ENCODE measurements at regions not wholly inside any gene's neighbourhood (a gene's known extent, or its start where the extent isn't known, plus 50 kb on each side); places are given as distances from the start of the nearest gene placed in this dataset.

DNA sequence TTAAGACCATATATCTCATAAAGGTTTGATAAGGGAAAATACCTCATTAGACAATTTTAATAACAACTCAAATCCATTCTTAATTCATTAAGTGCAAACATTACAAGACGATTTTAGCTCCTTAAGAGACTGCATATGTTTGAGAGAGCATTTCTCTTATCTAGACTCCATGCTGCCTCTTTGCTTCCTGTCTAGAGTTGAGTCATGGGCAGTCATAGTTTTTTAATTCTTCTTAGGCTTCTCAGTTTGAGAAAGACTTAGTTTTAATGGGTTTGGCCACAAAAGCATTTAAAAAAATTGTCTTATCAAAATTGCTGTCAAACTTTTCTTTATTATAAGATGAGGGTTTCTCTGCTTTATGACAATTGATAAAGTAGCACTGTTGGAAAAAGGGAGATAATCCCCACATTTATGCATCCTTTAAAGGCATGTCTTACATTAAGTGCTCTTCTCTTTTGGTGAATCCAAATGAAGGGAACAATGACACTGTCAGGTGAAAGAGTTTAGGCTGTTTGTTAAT is 713.4 kb downstream of the PCDH18 start:
- Histone ChIP-seq H3K9me2 (ENCODE audit: low read depth, low read length) (no peaks in the 10 kb centered on the region), H3K79me2 (ENCODE audit: insufficient read depth, low read length) (no peaks in the 10 kb centered on the region), H3K9me3 (ENCODE audit: low read length) (no peaks in the 10 kb centered on the region), H2AFZ (ENCODE audit: low read length) (no peak overlapping the region), H4K20me1 (ENCODE audit: insufficient read depth, low read length) (no peaks in the 10 kb centered on the region), H3K4me2 (ENCODE audit: low read length) (no peak overlapping the region), H3K4me1 (ENCODE audit: insufficient read depth, low read length, severe bottlenecking) (no peaks in the 10 kb centered on the region), H3K9ac (ENCODE audit: low read length) (no peak overlapping the region), H3K27ac (ENCODE audit: low read depth, low read length, poor library complexity, severe bottlenecking) (no peak overlapping the region), H3F3A (ENCODE audit: insufficient read depth, low read length) (no peaks in the 10 kb centered on the region), H3K36me3 (ENCODE audit: insufficient read depth, low read length) (no peaks in the 10 kb centered on the region), H3K4me3 (ENCODE audit: low read depth, low read length, poor library complexity, severe bottlenecking) (no peak overlapping the region), H3K27me3 (ENCODE audit: insufficient read depth, low read length) (no peaks in the 10 kb centered on the region)
- no peak for TF ChIP-seq EZH2 (IDR thresholded peaks at IDR 0.05; ENCODE audit: borderline replicate concordance, low read length)
- TF ChIP-seq CTCF (IDR thresholded peaks at IDR 0.05; ENCODE audit: low read length) = no peak

- Histone ChIP-seq H3K9ac (ENCODE audit: low read length) (no peak overlapping the region), H4K20me1 (ENCODE audit: insufficient read depth, low read length) (no peaks in the 10 kb centered on the region), H3K79me2 (ENCODE audit: insufficient read depth, low read length) (no peaks in the 10 kb centered on the region), H3F3A (ENCODE audit: insufficient read depth, low read length) (no peaks in the 10 kb centered on the region), H3K4me1 (ENCODE audit: insufficient read depth, low read length, severe bottlenecking) (no peaks in the 10 kb centered on the region), H3K27me3 (ENCODE audit: insufficient read depth, low read length) (no peaks in the 10 kb centered on the region), H3K9me2 (ENCODE audit: low read depth, low read length) (no peaks in the 10 kb centered on the region), H3K36me3 (ENCODE audit: insufficient read depth, low read length) (no peaks in the 10 kb centered on the region), H2AFZ (ENCODE audit: low read length) (no peak overlapping the region), H3K27ac (ENCODE audit: low read depth, low read length, poor library complexity, severe bottlenecking) (no peak overlapping the region), H3K9me3 (ENCODE audit: low read length) (no peaks in the 10 kb centered on the region), H3K4me3 (ENCODE audit: low read depth, low read length, poor library complexity, severe bottlenecking) (no peak overlapping the region), H3K4me2 (ENCODE audit: low read length) (no peak overlapping the region)
- TF ChIP-seq CTCF (IDR thresholded peaks at IDR 0.05; ENCODE audit: low read length) (no peak), EZH2 (IDR thresholded peaks at IDR 0.05; ENCODE audit: borderline replicate concordance, low read length) (no peak)
Observed at GRCh38 chr4:136812100-136812880, 720.0 kb downstream of the PCDH18 start.

GRCh38 chr4:136811496-136812077 is 720.7 kb downstream of the PCDH18 start:
- Histone ChIP-seq H3K4me2 (ENCODE audit: low read length) (no peak overlapping the region), H3K4me3 (ENCODE audit: low read depth, low read length, poor library complexity, severe bottlenecking) (no peak overlapping the region), H3K79me2 (ENCODE audit: insufficient read depth, low read length) (no peaks in the 10 kb centered on the region), H2AFZ (ENCODE audit: low read length) (no peak overlapping the region), H3F3A (ENCODE audit: insufficient read depth, low read length) (no peaks in the 10 kb centered on the region), H4K20me1 (ENCODE audit: insufficient read depth, low read length) (no peaks in the 10 kb centered on the region), H3K27me3 (ENCODE audit: insufficient read depth, low read length) (no peaks in the 10 kb centered on the region), H3K4me1 (ENCODE audit: insufficient read depth, low read length, severe bottlenecking) (no peaks in the 10 kb centered on the region), H3K36me3 (ENCODE audit: insufficient read depth, low read length) (no peaks in the 10 kb centered on the region), H3K9ac (ENCODE audit: low read length) (no peak overlapping the region), H3K27ac (ENCODE audit: low read depth, low read length, poor library complexity, severe bottlenecking) (no peak overlapping the region), H3K9me3 (ENCODE audit: low read length) (no peaks in the 10 kb centered on the region), H3K9me2 (ENCODE audit: low read depth, low read length) (no peaks in the 10 kb centered on the region)
- no peak for TF ChIP-seq CTCF (IDR thresholded peaks at IDR 0.05; ENCODE audit: low read length)
- TF ChIP-seq EZH2 (IDR thresholded peaks at IDR 0.05; ENCODE audit: borderline replicate concordance, low read length) = no peak

Measured in OCI-LY1 (cell line).